ENCODE measurements at regions not wholly inside any gene's neighbourhood (a gene's known extent, or its start where the extent isn't known, plus 50 kb on each side); places are given as distances from the start of the nearest gene placed in this dataset.
A peak's percentile ranks its signal among the peaks of the same experiment; 100 is the strongest.

DNA sequence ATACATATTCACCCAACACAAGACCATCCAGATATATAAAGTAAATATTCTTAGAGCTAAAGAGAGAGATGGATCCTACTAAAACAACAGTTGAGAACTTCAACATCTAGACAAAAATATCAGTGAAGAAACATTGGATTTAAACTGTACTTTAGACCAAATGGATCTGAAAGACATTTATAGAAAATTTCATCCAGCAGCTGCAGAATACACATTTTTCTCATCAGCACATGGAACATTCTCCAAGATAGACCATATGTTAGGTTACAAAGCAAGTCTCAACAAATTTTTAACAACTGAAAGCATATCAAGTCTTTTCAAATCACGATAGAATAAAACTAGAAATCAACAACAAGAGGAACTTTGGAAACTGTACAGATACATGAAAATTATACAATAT lies 369.0 kb upstream of the CCDC54 start:
- no peak for ATAC-seq
- DNase-seq (ENCODE audit: low spot score): no peak

DNA sequence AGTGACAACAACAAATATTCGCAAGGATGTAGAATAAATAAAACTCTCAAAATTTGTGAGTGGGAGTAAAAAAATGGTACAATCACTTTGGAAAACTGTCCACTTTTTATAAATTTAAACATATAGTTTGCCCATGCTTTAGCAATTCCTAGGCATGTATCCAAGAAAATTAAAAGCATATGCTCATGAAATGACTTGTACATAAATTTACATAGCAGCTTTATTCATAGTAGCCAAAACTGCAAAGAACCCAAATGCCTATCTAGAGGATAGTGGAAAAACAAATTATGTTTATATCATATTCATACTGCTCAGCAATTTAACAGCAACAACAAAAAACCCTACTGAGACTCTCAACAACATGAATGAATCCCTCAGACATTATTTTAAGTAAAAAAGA lies 363.6 kb upstream of the CCDC54 start:
- DNase-seq (ENCODE audit: low spot score) (no peak), ATAC-seq (no peak)

DNA sequence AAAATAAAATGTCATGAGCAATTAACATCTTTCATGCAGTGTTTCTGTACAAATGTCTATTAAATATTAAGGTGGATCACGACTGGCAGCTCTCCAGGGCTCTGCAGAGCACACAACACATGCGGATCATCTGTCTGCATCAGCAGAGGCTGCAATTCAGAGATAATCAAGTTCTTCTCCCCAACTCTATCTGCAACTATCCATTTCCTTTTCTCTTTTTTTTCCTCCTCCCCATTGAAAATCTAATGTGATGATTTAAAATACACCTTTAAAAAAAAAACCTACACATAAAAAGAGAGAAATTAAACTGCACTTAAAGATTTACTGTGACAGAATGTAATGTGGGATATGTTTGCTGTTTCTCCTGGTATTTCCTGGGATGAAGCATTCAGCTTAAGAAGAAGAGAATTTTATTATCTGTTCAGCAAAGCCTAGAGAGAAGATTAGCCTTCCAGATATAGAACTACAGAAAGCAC lies 352.6 kb upstream of the CCDC54 start:
- DNase-seq (ENCODE audit: low spot score) (no peak), ATAC-seq (no peak)

DNA sequence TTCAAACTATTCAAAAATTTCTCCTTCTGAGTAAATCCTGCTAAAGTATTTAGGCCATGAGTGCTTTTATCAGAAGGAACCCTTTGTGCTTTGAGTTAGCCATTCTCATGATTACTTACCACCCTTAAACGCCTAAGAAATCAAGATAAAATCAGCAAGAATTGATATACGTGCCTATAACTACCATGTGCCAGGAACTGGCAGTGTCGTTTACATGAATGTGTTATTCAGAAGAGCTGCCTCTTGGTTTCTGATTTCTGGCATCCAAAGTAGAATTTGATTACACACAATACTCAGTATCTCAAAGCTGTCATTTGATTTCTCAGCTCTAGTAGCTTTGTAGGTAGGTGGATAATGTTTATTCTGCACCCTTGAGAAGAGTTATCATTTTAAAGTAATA lies 351.3 kb upstream of the CCDC54 start:
- no peak for DNase-seq (ENCODE audit: low spot score)

DNA sequence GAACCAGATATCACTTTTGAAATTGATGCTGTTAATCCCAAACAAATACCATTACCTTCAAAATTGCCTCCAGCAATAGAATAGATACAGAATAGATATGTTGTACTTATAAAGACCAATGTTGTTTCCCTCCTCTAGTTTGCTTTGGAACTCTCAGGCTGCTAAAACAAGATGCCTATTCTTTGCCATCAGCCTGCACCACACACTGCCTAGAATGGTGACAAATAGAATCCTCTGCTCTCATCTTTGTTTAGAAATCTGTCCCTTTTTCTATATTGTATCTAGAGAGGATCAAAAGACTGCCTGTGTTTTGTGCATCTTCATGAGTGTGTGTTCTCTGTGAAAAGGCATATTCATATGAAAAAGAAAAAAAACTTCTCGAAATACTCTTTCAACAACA lies 349.2 kb upstream of the CCDC54 start:
- DNase-seq (ENCODE audit: low spot score) (no peak), ATAC-seq (no peak)

More for the DNA sequence above, 351.3 kb upstream of the CCDC54 start:
- ATAC-seq: no peak

DNA sequence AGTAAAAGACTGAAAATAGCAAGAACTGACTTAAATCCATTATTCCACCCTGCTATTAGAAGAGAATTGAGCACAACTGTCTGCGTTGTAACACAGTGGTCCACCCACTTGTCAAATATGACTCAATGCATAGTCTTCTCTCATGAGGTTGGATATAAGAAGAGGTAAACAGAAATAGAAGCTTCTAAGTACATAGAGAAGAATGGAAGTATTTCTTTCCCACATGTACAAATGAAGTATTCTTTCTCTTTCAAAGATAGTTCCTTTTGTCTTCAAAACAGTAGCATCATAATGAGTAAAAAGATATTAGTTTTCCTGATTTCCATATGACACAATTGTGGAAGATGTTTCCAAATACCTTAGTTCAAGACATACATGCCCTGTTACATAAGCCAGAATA lies 348.6 kb upstream of the CCDC54 start:
- ATAC-seq (no peak), DNase-seq (ENCODE audit: low spot score) (no peak)

DNA sequence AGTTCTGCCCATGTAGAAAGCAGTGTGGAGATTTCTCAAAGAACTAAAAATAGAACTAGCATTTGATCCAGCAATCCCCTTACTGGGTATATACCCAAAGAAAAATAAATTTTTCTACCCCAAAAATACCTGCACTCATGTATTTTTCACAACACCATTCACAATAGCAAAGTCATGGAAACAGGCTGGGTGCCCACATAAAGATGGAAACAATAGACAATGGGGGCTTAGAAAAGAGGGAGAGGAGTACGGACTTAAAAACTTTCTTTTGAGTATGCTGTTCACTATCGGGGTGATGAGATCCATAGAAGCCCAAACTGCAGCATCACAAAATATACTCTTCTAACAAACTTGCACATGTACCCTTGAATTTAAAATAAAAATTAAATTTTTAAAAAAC lies 345.1 kb upstream of the CCDC54 start:
- DNase-seq (ENCODE audit: low spot score) (no peak), ATAC-seq (no peak)

DNA sequence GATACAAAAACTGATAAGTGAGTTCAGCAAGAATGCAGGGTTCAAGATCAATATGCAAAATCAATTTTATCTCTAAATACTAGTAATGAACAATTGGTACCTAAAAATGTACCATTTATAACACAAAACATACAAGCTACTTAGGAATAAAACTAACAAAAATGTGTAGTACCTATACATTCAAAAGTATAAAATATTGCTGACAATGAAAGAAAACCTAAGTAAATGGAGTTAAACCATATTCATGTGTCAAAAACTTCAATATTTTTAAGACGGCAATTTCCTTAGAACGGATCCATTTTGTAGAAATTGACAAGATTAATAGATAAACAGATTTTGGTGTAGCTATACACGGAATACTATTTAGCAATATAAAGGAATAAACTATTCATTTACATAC lies 343.1 kb upstream of the CCDC54 start:
- no peak for DNase-seq (ENCODE audit: low spot score)
- no peak for ATAC-seq

DNA sequence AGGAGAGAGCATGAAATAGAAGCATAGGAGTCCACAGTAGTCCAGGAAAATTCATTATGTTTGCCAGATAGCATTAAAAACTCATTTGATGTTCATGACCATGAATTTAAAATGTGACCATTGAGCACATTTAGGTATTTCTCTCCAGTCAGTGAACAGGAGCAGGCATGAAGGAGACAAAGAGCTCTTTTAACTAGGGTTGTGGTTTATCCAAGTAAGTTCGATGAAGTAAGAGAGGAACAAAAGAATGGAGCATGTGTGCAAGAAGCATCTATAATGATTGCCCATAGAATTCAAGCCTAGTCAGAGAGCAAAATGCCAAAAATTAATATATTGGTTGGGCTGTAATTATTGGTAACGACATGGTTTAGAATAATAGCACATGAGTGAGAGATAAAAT lies 342.1 kb upstream of the CCDC54 start:
- DNase-seq (ENCODE audit: low spot score) (no peak), ATAC-seq (no peak)

DNA sequence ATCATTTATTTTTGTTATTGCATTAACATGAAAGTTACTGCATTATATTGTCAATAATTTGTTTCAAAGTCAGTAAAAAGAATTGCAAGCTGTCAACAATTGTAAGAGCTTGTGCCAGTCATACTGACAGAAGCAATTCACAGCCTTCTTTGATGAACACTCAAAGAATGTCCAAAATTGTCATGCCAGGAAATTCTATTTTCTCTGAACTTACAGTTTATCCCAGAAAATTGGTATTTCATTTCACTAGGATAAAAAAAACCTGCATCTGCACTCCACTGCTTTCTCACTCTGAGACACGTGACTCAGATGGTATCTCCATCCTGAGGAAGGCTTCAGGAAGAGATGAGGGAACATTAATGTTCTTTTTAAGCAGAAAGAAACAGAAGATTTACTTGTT lies 332.6 kb upstream of the CCDC54 start:
- no peak for DNase-seq (ENCODE audit: low spot score)

DNA sequence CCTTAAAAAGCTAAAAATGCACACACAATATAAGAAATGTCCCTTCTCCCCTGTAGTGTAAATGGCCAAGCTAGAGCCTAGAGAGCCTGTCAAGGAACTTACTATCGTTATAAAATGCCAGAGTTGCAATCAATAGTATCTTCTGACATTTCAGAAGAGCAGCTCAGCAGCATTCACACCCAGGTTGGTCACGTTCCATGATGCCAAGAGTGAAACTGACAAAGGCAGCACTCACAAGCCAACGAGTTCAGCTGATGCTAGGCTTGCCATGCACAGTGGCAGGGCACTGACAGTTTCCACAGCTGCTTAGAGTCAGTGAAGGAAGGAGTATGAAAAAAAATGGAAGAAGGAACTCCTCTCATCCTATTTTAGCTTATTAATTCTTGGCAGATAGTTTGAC lies 331.4 kb upstream of the CCDC54 start:
- no peak for DNase-seq (ENCODE audit: low spot score)
- no peak for ATAC-seq

More for the DNA sequence above, 332.6 kb upstream of the CCDC54 start:
- no peak for ATAC-seq

DNA sequence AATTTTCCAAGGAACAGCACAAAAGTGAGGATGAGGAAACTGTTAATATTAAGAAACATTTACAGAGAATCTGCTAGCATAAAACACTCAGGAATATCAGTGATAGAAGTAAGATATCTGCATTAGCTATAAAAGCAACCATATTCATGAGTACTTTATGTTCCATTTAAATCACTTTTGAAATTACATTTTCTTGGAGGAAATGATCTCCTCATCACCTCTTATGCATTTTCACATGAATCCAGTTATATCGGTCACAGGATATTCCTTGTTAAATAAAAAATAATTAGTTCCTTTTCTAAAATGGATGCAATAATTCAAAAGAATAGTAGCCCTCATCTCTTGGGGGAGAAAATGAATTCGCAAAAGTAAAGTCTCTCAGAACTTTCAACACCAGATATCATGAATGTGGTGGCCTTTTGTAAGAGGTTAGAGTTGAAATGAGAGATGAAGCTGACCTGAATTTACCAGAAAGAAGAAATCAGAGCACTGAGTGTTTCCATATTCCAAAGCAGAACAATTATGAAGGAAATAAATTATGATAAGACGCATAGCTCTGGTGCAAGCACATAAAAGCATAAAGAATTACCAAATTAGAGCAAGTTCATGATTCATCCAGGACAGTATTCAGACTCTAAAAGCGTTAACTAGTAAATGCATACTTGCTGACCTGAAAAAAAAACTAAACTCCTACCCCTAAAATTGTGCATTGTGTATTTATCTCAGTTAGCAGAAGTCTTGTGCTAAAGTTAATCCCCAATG lies 321.9 kb upstream of the CCDC54 start:
- ATAC-seq (no peak), DNase-seq (ENCODE audit: low spot score) (no peak)

DNA sequence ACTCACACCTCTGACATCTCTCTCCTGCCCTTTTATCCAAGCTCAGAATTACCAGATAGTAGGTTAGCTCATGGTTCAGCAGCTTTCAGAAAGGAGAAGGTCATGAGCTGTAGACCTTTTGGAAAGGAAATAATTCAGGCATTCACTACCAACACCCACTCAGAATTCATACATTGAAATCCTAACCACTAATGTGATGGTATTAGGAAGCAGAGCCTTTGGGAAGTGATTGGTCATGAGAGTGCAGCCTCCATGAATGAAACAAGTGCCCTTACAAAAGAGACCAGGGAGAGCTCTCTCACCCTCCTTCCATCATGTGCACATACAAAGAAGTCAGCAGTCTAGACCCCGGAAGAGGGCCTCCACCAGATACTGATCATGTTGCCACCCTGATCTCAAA lies 315.8 kb upstream of the CCDC54 start:
- ATAC-seq (no peak), DNase-seq (ENCODE audit: low spot score) (no peak)

DNA sequence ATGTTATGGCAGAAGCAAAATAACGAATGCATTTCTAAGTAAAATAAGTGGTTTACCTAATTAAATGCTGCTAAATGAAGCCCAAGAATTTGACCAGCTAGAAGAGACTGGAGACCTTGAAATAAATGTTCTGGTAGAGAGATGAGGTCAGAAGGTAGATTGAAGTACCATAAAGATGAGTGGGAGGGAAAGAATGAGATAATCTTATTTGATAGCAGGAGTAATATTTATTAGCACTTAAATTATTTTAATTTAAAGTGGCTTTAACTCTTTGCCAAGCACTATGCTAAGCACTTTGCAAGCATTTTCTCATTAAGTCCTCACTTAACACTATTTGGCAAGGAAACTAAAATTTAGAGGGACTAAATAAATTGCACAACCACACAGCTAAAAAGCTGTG lies 314.9 kb upstream of the CCDC54 start:
- ATAC-seq (no peak), DNase-seq (ENCODE audit: low spot score) (no peak)

DNA sequence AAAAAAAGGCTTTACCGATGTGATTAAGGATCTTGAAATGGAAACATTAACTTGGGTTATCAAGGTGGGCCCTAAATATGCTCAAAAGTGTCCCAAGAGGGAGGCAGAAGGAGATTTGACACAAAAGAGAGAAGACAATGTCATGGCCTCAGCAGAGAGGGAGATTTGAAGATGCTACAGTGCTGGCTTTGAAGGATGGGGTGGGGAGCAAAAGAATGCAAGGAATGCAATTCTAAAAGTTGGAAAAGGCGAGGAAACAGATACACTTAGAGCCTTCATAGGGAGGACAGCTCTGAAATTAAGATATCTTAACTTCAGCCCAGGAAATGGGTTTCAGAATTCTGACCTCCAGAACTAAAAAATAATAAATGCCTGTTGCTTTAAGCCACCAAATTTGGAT lies 314.5 kb upstream of the CCDC54 start:
- DNase-seq (ENCODE audit: low spot score) (no peak), ATAC-seq (no peak)

DNA sequence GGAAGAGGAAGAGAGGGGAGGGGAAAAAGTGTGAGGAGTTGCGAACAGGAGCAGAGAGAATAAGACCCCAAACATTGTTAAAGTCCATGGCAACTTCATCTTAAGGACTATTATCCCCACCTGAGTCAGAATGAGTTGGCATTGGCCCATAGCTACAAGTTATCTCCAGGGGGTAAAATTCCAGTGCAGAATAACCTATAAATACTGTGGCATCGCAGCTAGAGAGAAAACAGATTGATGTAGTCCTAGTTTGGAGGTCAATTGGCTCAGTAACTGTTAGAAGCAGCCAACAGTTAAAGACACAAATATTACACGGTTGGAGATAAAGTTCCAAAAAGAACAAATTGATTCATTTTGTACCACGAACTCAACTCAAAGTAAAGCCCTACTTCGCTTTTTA lies 313.9 kb upstream of the CCDC54 start:
- DNase-seq (ENCODE audit: low spot score) (no peak), ATAC-seq (peak; percentile 42)

DNA sequence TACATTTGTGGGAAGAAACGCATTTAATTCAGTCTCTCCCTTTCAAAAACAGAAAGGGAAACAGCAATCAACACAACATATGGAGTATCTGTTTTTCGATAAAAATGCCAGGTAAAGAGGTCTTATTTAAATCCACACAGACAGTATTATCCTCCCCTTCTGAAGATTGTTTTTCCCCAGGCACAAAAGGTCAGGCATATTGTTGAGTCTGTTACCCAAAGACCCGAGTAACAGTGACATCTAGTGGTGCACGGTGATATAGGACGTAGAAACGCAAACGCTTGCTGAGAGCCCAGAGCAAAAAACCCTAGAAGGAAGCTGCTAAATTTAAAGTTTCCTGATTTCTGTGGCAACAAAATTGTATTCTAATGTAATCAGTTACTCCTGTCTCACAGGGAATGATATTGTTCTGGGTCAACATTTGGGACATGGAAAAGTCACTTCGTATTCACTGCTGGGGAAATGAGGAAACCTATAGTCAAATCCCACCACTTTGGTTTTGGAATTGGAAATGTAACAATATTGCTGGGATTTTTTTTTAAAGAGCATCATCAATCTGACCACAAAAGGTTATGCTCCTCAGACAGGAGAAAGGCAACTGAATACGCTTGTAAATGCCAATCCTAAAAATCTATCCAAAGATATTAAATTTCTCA lies 312.7 kb upstream of the CCDC54 start:
- DNase-seq (ENCODE audit: low spot score) (peak; percentile 49), ATAC-seq (peak; percentile 97)

DNA sequence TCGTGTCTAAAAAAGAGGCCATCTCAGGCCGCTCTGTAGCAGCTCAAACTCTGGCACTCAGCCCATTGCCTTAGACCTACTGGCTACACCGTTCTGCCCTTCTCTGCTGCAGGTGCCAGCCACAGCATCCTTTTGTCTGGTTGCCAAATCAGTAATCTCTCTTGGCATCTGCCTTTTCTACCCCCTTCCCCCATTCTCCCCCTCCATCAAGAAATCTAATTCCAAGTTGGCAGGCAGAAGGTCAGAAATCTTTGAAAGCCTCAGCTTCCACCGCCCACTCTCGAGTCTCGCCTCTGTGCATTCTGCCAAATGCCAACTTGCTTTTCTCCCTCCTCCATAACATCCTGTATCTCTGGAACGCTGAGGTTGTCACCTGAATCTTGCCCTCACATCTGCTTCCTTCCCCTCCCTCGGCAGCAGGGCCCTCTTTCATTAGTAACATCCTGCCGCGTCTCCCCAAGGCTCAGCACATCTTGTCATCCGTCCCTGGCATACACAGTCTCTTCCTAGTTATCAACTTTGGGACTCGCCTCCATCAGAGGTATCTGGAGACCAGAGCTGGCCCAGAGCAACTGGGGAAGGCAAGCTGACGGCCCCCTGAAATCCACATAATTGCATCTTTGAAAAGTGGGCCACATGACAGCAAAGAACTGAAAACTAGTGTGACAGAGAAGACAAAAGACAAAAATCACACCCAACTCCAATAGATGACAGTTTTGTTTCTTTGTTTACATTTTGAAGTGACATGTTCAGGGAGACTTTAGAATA lies 312.0 kb upstream of the CCDC54 start:
- DNase-seq (ENCODE audit: low spot score) (no peak), ATAC-seq (no peak)

DNA sequence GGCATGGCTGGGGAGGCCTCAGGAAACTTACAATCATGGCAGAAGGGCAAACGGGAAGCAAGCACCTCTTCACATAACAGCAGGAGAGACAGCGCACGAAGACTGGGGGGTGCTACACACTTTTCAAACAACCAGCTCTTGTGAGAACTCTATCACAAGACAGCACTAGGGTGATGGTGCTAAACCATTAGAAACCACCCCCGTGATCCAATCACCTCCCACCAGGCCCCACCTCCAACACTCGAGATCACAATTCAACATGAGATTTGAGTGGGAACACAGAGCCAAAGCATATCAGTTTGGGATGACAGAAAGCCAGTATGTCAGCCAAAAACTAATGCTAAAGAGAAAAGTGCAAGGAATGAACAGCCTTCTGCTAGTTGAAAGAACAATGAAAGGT lies 309.8 kb upstream of the CCDC54 start:
- ATAC-seq (no peak), DNase-seq (ENCODE audit: low spot score) (no peak)

DNA sequence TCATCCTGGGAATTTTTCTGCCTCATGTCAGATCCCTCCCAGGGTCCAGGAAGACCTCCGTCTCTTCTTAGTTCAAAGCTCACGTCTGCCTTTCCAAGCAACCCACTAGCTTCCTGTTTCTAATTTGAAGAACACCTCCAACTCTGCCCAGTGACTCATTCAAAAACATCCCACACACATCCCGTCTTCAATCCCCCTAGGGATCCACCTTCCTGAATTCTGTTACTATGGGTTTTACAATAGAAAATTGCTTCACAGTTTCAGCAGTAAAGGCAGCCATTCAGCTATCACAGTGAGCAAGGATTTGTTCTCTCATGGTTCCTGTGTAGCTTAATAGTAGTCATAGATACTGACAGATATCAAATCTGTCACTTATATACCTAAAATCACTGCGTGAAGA lies 308.3 kb upstream of the CCDC54 start:
- no peak for DNase-seq (ENCODE audit: low spot score)

DNA sequence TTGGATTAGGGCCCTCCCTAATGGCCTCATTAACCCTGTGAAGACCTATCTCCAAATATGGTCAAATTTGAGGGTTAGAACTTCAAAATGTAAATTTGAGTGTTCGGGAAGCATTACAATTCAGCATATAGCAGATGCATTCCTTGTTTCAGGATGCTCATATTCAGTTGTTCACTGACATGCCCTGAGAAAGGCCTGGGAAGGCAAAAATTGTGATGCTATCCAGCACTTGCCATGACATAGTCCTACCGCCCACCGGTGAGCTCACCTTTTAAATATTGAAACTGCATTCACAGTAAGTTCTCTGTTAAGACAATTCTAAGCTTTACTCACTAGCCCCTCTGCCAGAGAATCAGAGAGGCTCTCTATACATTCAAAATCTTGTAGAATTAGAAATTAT lies 300.3 kb upstream of the CCDC54 start:
- no peak for ATAC-seq
- no peak for DNase-seq (ENCODE audit: low spot score)

More for the DNA sequence above, 308.3 kb upstream of the CCDC54 start:
- no peak for ATAC-seq

DNA sequence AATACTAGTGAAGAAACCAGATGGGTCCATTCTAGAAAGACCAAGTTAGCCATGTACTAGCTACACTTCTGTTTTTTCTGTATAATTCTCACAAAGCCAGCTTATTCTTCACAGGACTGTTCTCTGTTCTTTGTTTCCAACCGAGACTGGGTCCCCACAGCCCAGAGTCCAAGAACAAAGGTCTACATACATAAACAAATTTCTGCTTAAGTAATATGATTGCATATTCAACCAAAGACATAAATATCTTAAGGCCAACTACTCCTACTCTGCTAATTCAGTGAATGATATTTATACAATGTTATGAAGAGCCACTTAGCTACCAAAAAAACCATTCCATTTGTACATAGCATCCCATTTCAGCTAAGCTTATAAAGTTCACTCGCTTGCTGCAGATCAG lies 299.8 kb upstream of the CCDC54 start:
- no peak for ATAC-seq
- DNase-seq (ENCODE audit: low spot score): no peak
